ENCODE measurements at regions not wholly inside any gene's neighbourhood (a gene's known extent, or its start where the extent isn't known, plus 50 kb on each side); places are given as distances from the start of the nearest gene placed in this dataset.
"Not testable (repeated sequence)": the region's sequence is repeated elsewhere in the genome, so short reads cannot be mapped to it uniquely, and the experiment has no call there.

GRCh38 chr11:38842991-38843390, 2245.0 kb upstream of the RAG2 start:
- no peak for DNase-seq

- DNase-seq, result no peak
These were observed 2241.0 kb upstream of the RAG2 start for GRCh38 chr11:38839071-38839470.

- no peak for DNase-seq
These were observed 2237.9 kb upstream of the RAG2 start for GRCh38 chr11:38835966-38836365.

GRCh38 chr11:38824573-38824972, 2226.5 kb upstream of the RAG2 start:
- no peak for DNase-seq

GRCh38 chr11:38821786-38822185, 2223.8 kb upstream of the RAG2 start:
- not testable (repeated sequence) for DNase-seq

GRCh38 chr11:38819981-38820380, 2221.9 kb upstream of the RAG2 start:
- DNase-seq, result no peak

GRCh38 chr11:38818720-38819119, 2220.7 kb upstream of the RAG2 start:
- DNase-seq, result no peak

GRCh38 chr11:38814670-38815069, 2216.6 kb upstream of the RAG2 start:
- no peak for DNase-seq

- no peak for DNase-seq
These were observed 2211.5 kb upstream of the RAG2 start for GRCh38 chr11:38809521-38809920.

GRCh38 chr11:38796281-38796680, 2198.2 kb upstream of the RAG2 start:
- no peak for DNase-seq

- no peak for DNase-seq
These were observed 2197.0 kb upstream of the RAG2 start for GRCh38 chr11:38795027-38795426.

- no peak for DNase-seq
These were observed 2193.4 kb upstream of the RAG2 start for GRCh38 chr11:38791346-38791961.

GRCh38 chr11:38788561-38788960, 2190.5 kb upstream of the RAG2 start:
- no peak for DNase-seq

GRCh38 chr11:38784164-38784563, 2186.1 kb upstream of the RAG2 start:
- no peak for DNase-seq

GRCh38 chr11:38766796-38767195, 2168.8 kb upstream of the RAG2 start:
- DNase-seq, result no peak

- DNase-seq, result no peak
These were observed 2161.4 kb upstream of the RAG2 start for GRCh38 chr11:38759394-38759793.

- DNase-seq, result no peak
These were observed 2158.5 kb upstream of the RAG2 start for GRCh38 chr11:38756537-38756936.

GRCh38 chr11:38751421-38751820, 2153.4 kb upstream of the RAG2 start:
- DNase-seq, result no peak

GRCh38 chr11:38746516-38746915, 2148.5 kb upstream of the RAG2 start:
- DNase-seq, result not testable (repeated sequence)

GRCh38 chr11:38723361-38723760, 2125.3 kb upstream of the RAG2 start:
- no peak for DNase-seq

- DNase-seq, result no peak
These were observed 2123.7 kb upstream of the RAG2 start for GRCh38 chr11:38721586-38722315.

- DNase-seq, result no peak
These were observed 2120.6 kb upstream of the RAG2 start for GRCh38 chr11:38718659-38719058.

GRCh38 chr11:38718049-38718448, 2120.0 kb upstream of the RAG2 start:
- no peak for DNase-seq

- DNase-seq, result no peak
These were observed 2113.1 kb upstream of the RAG2 start for GRCh38 chr11:38711110-38711509.

GRCh38 chr11:38710262-38710661, 2112.2 kb upstream of the RAG2 start:
- DNase-seq, result no peak
